ENCODE measurements at regions not wholly inside any gene's neighbourhood (a gene's known extent, or its start where the extent isn't known, plus 50 kb on each side); places are given as distances from the start of the nearest gene placed in this dataset.

DNA sequence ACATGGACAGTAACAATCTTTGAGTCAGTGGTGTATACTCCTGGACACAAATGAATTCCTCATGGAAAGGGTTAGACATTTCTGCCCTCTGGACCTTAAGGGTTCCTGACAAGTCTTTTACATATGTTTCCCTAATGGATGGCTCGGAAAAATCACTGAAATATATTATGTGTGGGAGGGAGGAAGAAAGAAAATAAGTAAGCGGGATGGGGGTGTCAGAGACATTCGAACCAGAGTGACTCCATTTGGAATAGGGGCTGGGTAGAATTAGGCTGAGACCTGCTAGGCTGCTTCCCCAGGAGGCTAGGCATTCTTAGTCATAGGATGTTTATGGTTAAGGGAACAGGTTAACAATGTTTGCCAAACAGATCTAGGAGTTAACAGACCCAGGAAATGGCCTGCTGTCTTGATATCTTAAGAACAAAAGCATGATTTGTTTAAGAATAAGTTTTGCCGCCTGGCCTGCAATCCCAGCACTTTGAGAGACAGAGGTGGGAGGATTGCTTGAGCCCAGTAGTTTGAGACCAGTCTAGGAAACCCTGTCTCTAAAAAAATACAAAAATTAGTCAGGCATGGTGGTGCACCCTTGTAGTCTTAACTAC, 1241.7 kb downstream of the TYW1 start:
- Mint-ChIP-seq H3K9me3 (peaks cover 10% of the 10 kb centered on the region), H3K36me3 (peaks cover 3% of the 10 kb centered on the region), H3K27me3 (no peaks in the 10 kb centered on the region), H3K4me1 (ENCODE audit: unreplicated experiment) (peaks cover 4% of the 10 kb centered on the region), H3K4me3 (no peak overlapping the region), H3K27ac (no peak overlapping the region)
- TF ChIP-seq CTCF (conservative IDR thresholded peaks at IDR 0.05), result no peak
- DNase-seq (ENCODE audit: extremely low spot score, unreplicated experiment), result no peak

GRCh38 chr7:68243128-68243527, 1246.5 kb downstream of the TYW1 start:
- DNase-seq (ENCODE audit: extremely low spot score, unreplicated experiment), result no peak
- Mint-ChIP-seq H3K36me3 (no peaks in the 10 kb centered on the region), H3K27me3 (no peaks in the 10 kb centered on the region), H3K27ac (no peak overlapping the region), H3K4me1 (ENCODE audit: unreplicated experiment) (peaks cover 24% of the 10 kb centered on the region), H3K4me3 (no peak overlapping the region), H3K9me3 (peaks cover 10% of the 10 kb centered on the region)
- no peak for TF ChIP-seq CTCF (conservative IDR thresholded peaks at IDR 0.05)

DNA sequence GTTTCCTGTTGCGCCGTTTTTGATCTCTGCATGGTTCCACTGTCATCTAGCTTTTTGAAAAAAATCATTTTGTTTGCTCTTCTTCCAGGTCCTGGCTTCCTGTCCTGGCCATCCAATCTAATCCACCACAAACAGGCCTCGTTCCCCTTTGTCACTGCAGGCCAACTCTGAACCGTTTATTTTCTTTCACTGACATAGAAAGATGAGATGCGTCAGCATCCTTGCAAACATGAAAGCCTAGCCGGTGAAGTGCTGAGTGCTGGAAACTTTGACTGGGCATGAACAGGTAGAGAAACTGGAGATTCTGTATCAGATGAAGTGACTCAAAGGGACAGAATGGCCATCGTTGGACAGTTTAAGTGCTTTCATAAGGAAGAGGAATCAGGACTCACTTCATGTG, 1247.8 kb downstream of the TYW1 start:
- Mint-ChIP-seq H3K9me3 (peaks cover 10% of the 10 kb centered on the region), H3K27me3 (no peaks in the 10 kb centered on the region), H3K27ac (peak overlapping the region; percentile 40), H3K36me3 (peaks cover 4% of the 10 kb centered on the region), H3K4me3 (no peak overlapping the region), H3K4me1 (ENCODE audit: unreplicated experiment) (peaks cover 24% of the 10 kb centered on the region)
- TF ChIP-seq CTCF (conservative IDR thresholded peaks at IDR 0.05), result no peak
- no peak for DNase-seq (ENCODE audit: extremely low spot score, unreplicated experiment)

GRCh38 chr7:68245688-68246087, 1249.1 kb downstream of the TYW1 start:
- Mint-ChIP-seq H3K9me3 (peaks cover 10% of the 10 kb centered on the region), H3K27ac (peak overlapping the region; percentile 100), H3K4me3 (peak overlapping the region; percentile 64), H3K27me3 (peaks cover 3% of the 10 kb centered on the region), H3K36me3 (peaks cover 7% of the 10 kb centered on the region), H3K4me1 (ENCODE audit: unreplicated experiment) (peaks cover 24% of the 10 kb centered on the region)
- no peak for TF ChIP-seq CTCF (conservative IDR thresholded peaks at IDR 0.05)
- no peak for DNase-seq (ENCODE audit: extremely low spot score, unreplicated experiment)

- no peak for TF ChIP-seq CTCF (conservative IDR thresholded peaks at IDR 0.05)
- no peak for DNase-seq (ENCODE audit: extremely low spot score, unreplicated experiment)
These were observed 1249.6 kb downstream of the TYW1 start for GRCh38 chr7:68246189-68246633.

More at GRCh38 chr7:68246189-68246633, 1249.6 kb downstream of the TYW1 start:
- H3K27me3 Mint-ChIP-seq, result peaks cover 3% of the 10 kb centered on the region
- H3K27ac Mint-ChIP-seq, result peak overlapping the region; percentile 100
- peak overlapping the region; percentile 64 for H3K4me3 Mint-ChIP-seq
- peaks cover 8% of the 10 kb centered on the region for H3K9me3 Mint-ChIP-seq
- H3K36me3 Mint-ChIP-seq, result peaks cover 7% of the 10 kb centered on the region
- H3K4me1 Mint-ChIP-seq (ENCODE audit: unreplicated experiment), result peaks cover 24% of the 10 kb centered on the region

Data from type B pancreatic cell (in vitro differentiated cells).